Muscle layer of colon (tissue), 2 donors: ENCODE measurements at regions not wholly inside any gene's neighbourhood (a gene's known extent, or its start where the extent isn't known, plus 50 kb on each side); places are given as distances from the start of the nearest gene placed in this dataset.

ENCODE experiments used
- H3K27ac ChIP-seq: one replicate; pipeline ENCODE4 v1.7.0; 2013; ENCODE audit warnings: low read depth, mild to moderate bottlenecking, low read length, moderate library complexity
- H3K27me3 ChIP-seq, 2 donors: one replicate each; pipeline ENCODE4 v1.7.0; 2013; ENCODE audit warnings: low read length in 2 of 2, mild to moderate bottlenecking in 2 of 2; ENCODE audit not compliant: insufficient read depth in 2 of 2, control insufficient read depth in 1 of 2
- H3K36me3 ChIP-seq: one replicate; pipeline ENCODE4 v1.7.0; 2013; ENCODE audit warnings: mild to moderate bottlenecking, low read length; ENCODE audit not compliant: insufficient read depth
- H3K4me1 ChIP-seq: one replicate; pipeline ENCODE4 v1.7.0; 2013; ENCODE audit warnings: mild to moderate bottlenecking, low read length; ENCODE audit not compliant: insufficient read depth
- H3K4me3 ChIP-seq, 2 donors: one replicate each; pipeline ENCODE4 v1.7.0; 2013; ENCODE audit warnings: low read length in 2 of 2, low read depth in 1 of 2, mild to moderate bottlenecking in 1 of 2, moderate library complexity in 1 of 2
- H3K9ac ChIP-seq: one replicate; pipeline ENCODE4 v1.7.0; 2013; ENCODE audit warnings: low read length
- H3K9me3 ChIP-seq: one replicate; pipeline ENCODE4 v1.7.0; 2013; ENCODE audit warnings: mild to moderate bottlenecking, low read length
- donor health status: abdominal sarcoma.
- donor health status: Adenocarcinoma of cecum.

- Histone ChIP-seq H3K27me3 (no peaks in the 10 kb centered on the region), H3K36me3 (no peaks in the 10 kb centered on the region), H3K27ac (no peak overlapping the region)
These were observed 133.9 kb upstream of the CHST15 start for GRCh38 chr10:124227055-124227975.

GRCh38 chr10:124226271-124227054 lies 133.1 kb upstream of the CHST15 start:
- Histone ChIP-seq H3K9ac (no peak overlapping the region), H3K27me3 (no peaks in the 10 kb centered on the region), H3K4me3 (no peak overlapping the region), H3K4me1 (peaks cover 33% of the 10 kb centered on the region), H3K36me3 (no peaks in the 10 kb centered on the region), H3K27ac (no peak overlapping the region), H3K9me3 (no peaks in the 10 kb centered on the region)

More at GRCh38 chr10:124227055-124227975, 133.9 kb upstream of the CHST15 start:
- Histone ChIP-seq H3K4me1 (peaks cover 29% of the 10 kb centered on the region), H3K9me3 (no peaks in the 10 kb centered on the region), H3K9ac (no peak overlapping the region), H3K4me3 (no peak overlapping the region)

GRCh38 chr10:124225467-124226270 lies 132.3 kb upstream of the CHST15 start:
- H3K36me3 ChIP-seq = no peaks in the 10 kb centered on the region
- H3K4me3 ChIP-seq = no peak overlapping the region
- no peak overlapping the region for H3K9ac ChIP-seq
- no peaks in the 10 kb centered on the region for H3K27me3 ChIP-seq
- peaks cover 33% of the 10 kb centered on the region for H3K4me1 ChIP-seq
- peak overlapping the region; percentile 3 for H3K27ac ChIP-seq
- no peaks in the 10 kb centered on the region for H3K9me3 ChIP-seq

- Histone ChIP-seq H3K4me3 (no peak overlapping the region), H3K27ac (peak overlapping the region; percentile 3)
These were observed 131.7 kb upstream of the CHST15 start for GRCh38 chr10:124225029-124225466.

GRCh38 chr10:124224331-124225028 lies 131.1 kb upstream of the CHST15 start:
- no peak overlapping the region for H3K4me3 ChIP-seq
- no peak overlapping the region for H3K27ac ChIP-seq
- H3K36me3 ChIP-seq = no peaks in the 10 kb centered on the region

More at GRCh38 chr10:124225029-124225466, 131.7 kb upstream of the CHST15 start:
- Histone ChIP-seq H3K27me3 (no peaks in the 10 kb centered on the region), H3K36me3 (no peaks in the 10 kb centered on the region), H3K9ac (no peak overlapping the region), H3K4me1 (peaks cover 33% of the 10 kb centered on the region), H3K9me3 (no peaks in the 10 kb centered on the region)

GRCh38 chr10:124223711-124224085 lies 130.3 kb upstream of the CHST15 start:
- Histone ChIP-seq H3K9me3 (no peaks in the 10 kb centered on the region), H3K4me3 (no peak overlapping the region), H3K4me1 (peaks cover 33% of the 10 kb centered on the region), H3K27ac (no peak overlapping the region), H3K36me3 (no peaks in the 10 kb centered on the region), H3K9ac (no peak overlapping the region), H3K27me3 (no peaks in the 10 kb centered on the region)

More at GRCh38 chr10:124224331-124225028, 131.1 kb upstream of the CHST15 start:
- H3K27me3 ChIP-seq = no peaks in the 10 kb centered on the region
- no peaks in the 10 kb centered on the region for H3K9me3 ChIP-seq
- peaks cover 33% of the 10 kb centered on the region for H3K4me1 ChIP-seq
- no peak overlapping the region for H3K9ac ChIP-seq

- H3K27me3 ChIP-seq = no peaks in the 10 kb centered on the region
- H3K27ac ChIP-seq = no peak overlapping the region
- no peaks in the 10 kb centered on the region for H3K36me3 ChIP-seq
- H3K4me3 ChIP-seq = no peak overlapping the region
- no peak overlapping the region for H3K9ac ChIP-seq
- peaks cover 33% of the 10 kb centered on the region for H3K4me1 ChIP-seq
- H3K9me3 ChIP-seq = no peaks in the 10 kb centered on the region
These were observed 129.8 kb upstream of the CHST15 start for GRCh38 chr10:124222988-124223710.

- Histone ChIP-seq H3K9me3 (no peaks in the 10 kb centered on the region), H3K36me3 (no peaks in the 10 kb centered on the region), H3K4me1 (peaks cover 33% of the 10 kb centered on the region), H3K4me3 (no peak overlapping the region), H3K27ac (no peak overlapping the region), H3K27me3 (no peaks in the 10 kb centered on the region), H3K9ac (no peak overlapping the region)
These were observed 129.1 kb upstream of the CHST15 start for GRCh38 chr10:124222318-124222987.

- H3K4me1 ChIP-seq = peaks cover 33% of the 10 kb centered on the region
- no peak overlapping the region for H3K4me3 ChIP-seq
- no peak overlapping the region for H3K9ac ChIP-seq
- H3K27me3 ChIP-seq = no peaks in the 10 kb centered on the region
- no peaks in the 10 kb centered on the region for H3K9me3 ChIP-seq
- no peak overlapping the region for H3K27ac ChIP-seq
- no peaks in the 10 kb centered on the region for H3K36me3 ChIP-seq
These were observed 128.2 kb upstream of the CHST15 start for GRCh38 chr10:124221356-124222317.
